ENCODE measurements at regions not wholly inside any gene's neighbourhood (a gene's known extent, or its start where the extent isn't known, plus 50 kb on each side); places are given as distances from the start of the nearest gene placed in this dataset.

DNA sequence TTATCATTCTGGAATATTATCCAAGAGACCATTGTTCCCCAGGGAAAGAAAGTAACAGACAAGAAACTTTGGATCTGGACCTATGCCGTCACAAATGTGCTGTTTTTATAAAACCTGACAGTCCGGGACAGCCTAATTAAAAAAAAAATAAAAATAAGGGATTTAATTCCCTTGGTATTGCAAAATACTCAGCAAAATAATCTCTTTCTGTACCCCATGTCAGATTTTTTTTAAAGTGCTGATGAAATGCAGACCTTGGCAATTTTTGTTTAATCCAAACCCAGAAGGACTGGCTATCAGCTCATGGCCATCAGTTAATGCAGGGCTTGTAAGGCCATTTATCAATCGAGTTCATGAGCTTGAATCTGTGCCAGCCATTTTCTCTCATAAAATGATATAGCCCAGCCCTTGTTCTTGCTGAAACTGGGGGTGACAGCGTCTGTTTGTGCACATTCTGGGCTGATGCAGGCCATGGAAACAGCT lies 162.7 kb upstream of the S1PR3 start:
- TF ChIP-seq TCF7 (IDR thresholded peaks at IDR 0.05; ENCODE audit: borderline replicate concordance) (no peak), CBX5 (IDR thresholded peaks at IDR 0.05; ENCODE audit: low read depth) (no peak), RFX5 (IDR thresholded peaks at IDR 0.05; ENCODE audit: low read depth, low read length) (no peak), ELK1 (IDR thresholded peaks at IDR 0.05; ENCODE audit: low read depth, low read length) (no peak), CEBPB (IDR thresholded peaks at IDR 0.05; ENCODE audit: borderline replicate concordance in 1 of 2, low read depth in 2 of 2, low read length in 2 of 2) (no peak), TAF1 (IDR thresholded peaks at IDR 0.05; ENCODE audit: borderline replicate concordance, low read depth, low read length) (no peak)
- TF ChIP-seq, protein P1, sequence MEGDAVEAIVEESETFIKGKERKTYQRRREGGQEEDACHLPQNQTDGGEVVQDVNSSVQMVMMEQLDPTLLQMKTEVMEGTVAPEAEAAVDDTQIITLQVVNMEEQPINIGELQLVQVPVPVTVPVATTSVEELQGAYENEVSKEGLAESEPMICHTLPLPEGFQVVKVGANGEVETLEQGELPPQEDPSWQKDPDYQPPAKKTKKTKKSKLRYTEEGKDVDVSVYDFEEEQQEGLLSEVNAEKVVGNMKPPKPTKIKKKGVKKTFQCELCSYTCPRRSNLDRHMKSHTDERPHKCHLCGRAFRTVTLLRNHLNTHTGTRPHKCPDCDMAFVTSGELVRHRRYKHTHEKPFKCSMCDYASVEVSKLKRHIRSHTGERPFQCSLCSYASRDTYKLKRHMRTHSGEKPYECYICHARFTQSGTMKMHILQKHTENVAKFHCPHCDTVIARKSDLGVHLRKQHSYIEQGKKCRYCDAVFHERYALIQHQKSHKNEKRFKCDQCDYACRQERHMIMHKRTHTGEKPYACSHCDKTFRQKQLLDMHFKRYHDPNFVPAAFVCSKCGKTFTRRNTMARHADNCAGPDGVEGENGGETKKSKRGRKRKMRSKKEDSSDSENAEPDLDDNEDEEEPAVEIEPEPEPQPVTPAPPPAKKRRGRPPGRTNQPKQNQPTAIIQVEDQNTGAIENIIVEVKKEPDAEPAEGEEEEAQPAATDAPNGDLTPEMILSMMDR (IDR thresholded peaks at IDR 0.05 in 2 of 3, conservative IDR thresholded peaks at IDR 0.05 in 1 of 3; ENCODE audit: control insufficient read depth in 2 of 3, extremely low read depth in 1 of 3, insufficient read depth in 1 of 3, low read depth in 3 of 3, low read length in 3 of 3), result no peak
